ENCODE measurements at regions not wholly inside any gene's neighbourhood (a gene's known extent, or its start where the extent isn't known, plus 50 kb on each side); places are given as distances from the start of the nearest gene placed in this dataset.

DNA sequence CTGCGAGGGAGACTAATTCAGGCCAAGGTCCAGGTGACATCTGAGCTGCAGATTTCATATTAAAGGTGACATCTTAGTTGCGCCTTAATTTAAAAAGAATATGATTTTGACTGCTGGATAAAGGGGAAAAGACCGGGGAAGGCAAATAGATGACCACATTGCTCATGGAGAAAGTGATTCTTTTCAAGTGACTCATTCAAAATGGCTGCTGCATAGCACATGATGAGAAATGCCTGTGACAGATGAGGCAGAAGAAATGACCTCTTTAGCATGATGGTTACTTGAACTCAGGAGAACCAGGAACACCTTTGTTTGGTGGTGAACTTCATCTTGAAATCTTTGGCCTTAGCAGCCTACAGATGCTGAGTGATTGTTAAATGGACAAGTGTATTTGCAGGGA is 385.8 kb upstream of the TRIB2 start:
- no peaks in the 10 kb centered on the region for H3K9me3 ChIP-seq (ENCODE audit: insufficient read depth, low read length, severe bottlenecking)
- H3K27ac ChIP-seq (ENCODE audit: low read length), result no peak overlapping the region
- no peaks in the 10 kb centered on the region for H3K27me3 ChIP-seq (ENCODE audit: insufficient read depth, low read length, poor library complexity)
- H2AFZ ChIP-seq (ENCODE audit: low read depth, low read length), result no peak overlapping the region
- no peaks in the 10 kb centered on the region for H3K36me3 ChIP-seq (ENCODE audit: insufficient read depth, low read length)
- no peak for ATAC-seq (ENCODE audit: insufficient read depth, low read depth)
- TF ChIP-seq EZH2 (IDR thresholded peaks at IDR 0.05; ENCODE audit: borderline replicate concordance, low read depth, low read length, severe bottlenecking), result no peak
- TF ChIP-seq, protein P1, sequence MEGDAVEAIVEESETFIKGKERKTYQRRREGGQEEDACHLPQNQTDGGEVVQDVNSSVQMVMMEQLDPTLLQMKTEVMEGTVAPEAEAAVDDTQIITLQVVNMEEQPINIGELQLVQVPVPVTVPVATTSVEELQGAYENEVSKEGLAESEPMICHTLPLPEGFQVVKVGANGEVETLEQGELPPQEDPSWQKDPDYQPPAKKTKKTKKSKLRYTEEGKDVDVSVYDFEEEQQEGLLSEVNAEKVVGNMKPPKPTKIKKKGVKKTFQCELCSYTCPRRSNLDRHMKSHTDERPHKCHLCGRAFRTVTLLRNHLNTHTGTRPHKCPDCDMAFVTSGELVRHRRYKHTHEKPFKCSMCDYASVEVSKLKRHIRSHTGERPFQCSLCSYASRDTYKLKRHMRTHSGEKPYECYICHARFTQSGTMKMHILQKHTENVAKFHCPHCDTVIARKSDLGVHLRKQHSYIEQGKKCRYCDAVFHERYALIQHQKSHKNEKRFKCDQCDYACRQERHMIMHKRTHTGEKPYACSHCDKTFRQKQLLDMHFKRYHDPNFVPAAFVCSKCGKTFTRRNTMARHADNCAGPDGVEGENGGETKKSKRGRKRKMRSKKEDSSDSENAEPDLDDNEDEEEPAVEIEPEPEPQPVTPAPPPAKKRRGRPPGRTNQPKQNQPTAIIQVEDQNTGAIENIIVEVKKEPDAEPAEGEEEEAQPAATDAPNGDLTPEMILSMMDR (IDR thresholded peaks at IDR 0.05; ENCODE audit: borderline replicate concordance, extremely low read depth, low read length, poor library complexity, severe bottlenecking), result no peak
- no peak for DNase-seq
- H3K9ac ChIP-seq (ENCODE audit: low read depth, low read length), result no peak overlapping the region
- H3K79me2 ChIP-seq (ENCODE audit: insufficient read depth, low read length), result no peaks in the 10 kb centered on the region
- H3K4me1 ChIP-seq (ENCODE audit: insufficient read depth, low read length), result peaks cover 6% of the 10 kb centered on the region; the same call in 1 of the 2 replicates
- H3K4me2 ChIP-seq (ENCODE audit: insufficient read depth, low read length), result no peak overlapping the region
- H3K4me3 ChIP-seq (ENCODE audit: low read depth in 1 of 2, low read length in 2 of 2), result no peak overlapping the region
- no peaks in the 10 kb centered on the region for H4K20me1 ChIP-seq (ENCODE audit: insufficient read depth, low read length)

DNA sequence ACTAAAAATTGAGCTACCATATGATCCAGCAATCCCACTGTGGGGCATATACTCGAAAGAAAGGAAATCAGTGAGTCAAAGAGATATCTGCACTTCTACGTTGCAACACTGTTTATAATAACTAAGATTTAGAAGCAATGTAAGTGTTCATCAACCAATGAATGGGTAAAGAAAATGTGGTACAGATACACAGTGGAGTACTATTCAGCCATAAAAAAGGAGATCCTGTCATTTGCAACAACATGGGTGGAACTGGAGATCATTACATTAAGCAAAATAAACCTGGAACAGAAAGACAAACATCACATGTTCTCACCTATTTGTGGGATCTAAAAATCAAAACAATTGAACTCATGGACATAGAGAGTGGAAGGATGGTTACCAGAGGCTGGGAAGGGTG is 385.0 kb upstream of the TRIB2 start:
- TF ChIP-seq, protein P1 (IDR thresholded peaks at IDR 0.05; ENCODE audit: borderline replicate concordance, extremely low read depth, low read length, poor library complexity, severe bottlenecking), result no peak
- no peak for TF ChIP-seq EZH2 (IDR thresholded peaks at IDR 0.05; ENCODE audit: borderline replicate concordance, low read depth, low read length, severe bottlenecking)
- no peaks in the 10 kb centered on the region for H3K9me3 ChIP-seq (ENCODE audit: insufficient read depth, low read length, severe bottlenecking)
- no peaks in the 10 kb centered on the region for H3K79me2 ChIP-seq (ENCODE audit: insufficient read depth, low read length)
- H3K4me2 ChIP-seq (ENCODE audit: insufficient read depth, low read length), result no peak overlapping the region
- H3K27me3 ChIP-seq (ENCODE audit: insufficient read depth, low read length, poor library complexity), result no peaks in the 10 kb centered on the region
- no peak for ATAC-seq (ENCODE audit: insufficient read depth, low read depth)
- no peaks in the 10 kb centered on the region for H3K36me3 ChIP-seq (ENCODE audit: insufficient read depth, low read length)
- H3K9ac ChIP-seq (ENCODE audit: low read depth, low read length), result no peak overlapping the region
- DNase-seq, result no peak
- no peaks in the 10 kb centered on the region for H3K4me1 ChIP-seq (ENCODE audit: insufficient read depth, low read length)
- no peaks in the 10 kb centered on the region for H4K20me1 ChIP-seq (ENCODE audit: insufficient read depth, low read length)
- H3K27ac ChIP-seq (ENCODE audit: low read length), result no peak overlapping the region
- no peak overlapping the region for H3K4me3 ChIP-seq (ENCODE audit: low read depth in 1 of 2, low read length in 2 of 2)
- no peak overlapping the region for H2AFZ ChIP-seq (ENCODE audit: low read depth, low read length)

DNA sequence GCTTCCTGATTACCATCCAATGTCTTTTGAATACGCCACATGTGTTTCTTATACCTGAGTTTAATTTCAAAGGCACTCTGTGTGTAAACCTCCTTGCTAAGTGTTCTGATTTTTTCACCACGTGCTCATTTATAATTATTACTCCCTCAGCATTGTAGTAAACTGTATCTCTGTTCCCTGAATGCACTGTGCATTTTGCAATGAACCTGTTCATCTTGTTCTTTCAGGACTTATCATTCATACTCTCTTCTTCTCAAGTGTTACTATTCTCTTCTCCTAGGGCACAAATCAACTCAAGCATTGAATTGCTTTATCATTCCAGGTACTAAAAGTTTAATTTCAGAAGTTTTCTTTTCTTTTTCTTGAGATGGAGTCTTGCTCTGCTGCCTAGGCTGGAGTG is 383.4 kb upstream of the TRIB2 start:
- H3K36me3 ChIP-seq (ENCODE audit: insufficient read depth, low read length), result no peaks in the 10 kb centered on the region
- TF ChIP-seq, protein P1 (IDR thresholded peaks at IDR 0.05; ENCODE audit: borderline replicate concordance, extremely low read depth, low read length, poor library complexity, severe bottlenecking), result no peak
- no peak for TF ChIP-seq EZH2 (IDR thresholded peaks at IDR 0.05; ENCODE audit: borderline replicate concordance, low read depth, low read length, severe bottlenecking)
- no peak overlapping the region for H3K4me2 ChIP-seq (ENCODE audit: insufficient read depth, low read length)
- no peaks in the 10 kb centered on the region for H3K4me1 ChIP-seq (ENCODE audit: insufficient read depth, low read length)
- no peak overlapping the region for H3K4me3 ChIP-seq (ENCODE audit: low read depth in 1 of 2, low read length in 2 of 2)
- H2AFZ ChIP-seq (ENCODE audit: low read depth, low read length), result no peak overlapping the region
- H3K27me3 ChIP-seq (ENCODE audit: insufficient read depth, low read length, poor library complexity), result no peaks in the 10 kb centered on the region
- H3K27ac ChIP-seq (ENCODE audit: low read length), result no peak overlapping the region
- no peak for DNase-seq
- no peaks in the 10 kb centered on the region for H3K79me2 ChIP-seq (ENCODE audit: insufficient read depth, low read length)
- ATAC-seq (ENCODE audit: insufficient read depth, low read depth), result no peak
- H3K9ac ChIP-seq (ENCODE audit: low read depth, low read length), result no peak overlapping the region
- H4K20me1 ChIP-seq (ENCODE audit: insufficient read depth, low read length), result no peaks in the 10 kb centered on the region
- H3K9me3 ChIP-seq (ENCODE audit: insufficient read depth, low read length, severe bottlenecking), result no peaks in the 10 kb centered on the region
